ENCODE measurements at regions not wholly inside any gene's neighbourhood (a gene's known extent, or its start where the extent isn't known, plus 50 kb on each side); places are given as distances from the start of the nearest gene placed in this dataset.

GRCh38 chr5:62029303-62029702, 276.7 kb upstream of the KIF2A start:
- no peak for TF ChIP-seq POLR2A (IDR thresholded peaks at IDR 0.05; ENCODE audit: extremely low read depth, insufficient read length)
- TF ChIP-seq MYC (IDR thresholded peaks at IDR 0.05; ENCODE audit: low read depth, low read length), result no peak
- no peak for TF ChIP-seq CTCF (IDR thresholded peaks at IDR 0.05; ENCODE audit: low read depth, low read length)
- DNase-seq (ENCODE audit: low read depth), result no peak
- H3K4me3 ChIP-seq (ENCODE audit: low read depth, low read length), result no peak overlapping the region

DNA sequence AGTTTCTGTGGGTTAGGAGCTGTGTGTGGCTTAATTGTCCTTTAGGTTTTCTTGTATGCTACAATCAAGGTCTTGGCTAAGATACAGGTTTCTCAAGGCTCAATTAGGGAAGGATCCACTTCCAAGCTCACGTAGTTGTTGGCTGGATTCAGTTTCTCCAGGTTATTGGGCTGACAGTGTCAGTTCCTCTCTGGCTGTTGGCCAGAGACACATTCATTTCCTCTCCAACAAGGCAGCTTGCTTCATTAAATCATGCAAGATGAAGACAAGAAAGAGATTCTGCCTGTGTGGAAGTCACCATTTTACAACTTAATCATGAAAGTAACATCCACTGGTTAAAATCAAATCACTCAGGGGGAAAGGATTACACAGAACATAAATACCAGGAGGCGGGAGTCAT, 275.7 kb upstream of the KIF2A start:
- no peak for TF ChIP-seq MYC (IDR thresholded peaks at IDR 0.05; ENCODE audit: low read depth, low read length)
- no peak for TF ChIP-seq CTCF (IDR thresholded peaks at IDR 0.05; ENCODE audit: low read depth, low read length)
- TF ChIP-seq, protein P1, sequence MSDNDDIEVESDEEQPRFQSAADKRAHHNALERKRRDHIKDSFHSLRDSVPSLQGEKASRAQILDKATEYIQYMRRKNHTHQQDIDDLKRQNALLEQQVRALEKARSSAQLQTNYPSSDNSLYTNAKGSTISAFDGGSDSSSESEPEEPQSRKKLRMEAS (IDR thresholded peaks at IDR 0.05; ENCODE audit: low read depth, low read length), result no peak
- TF ChIP-seq POLR2A (IDR thresholded peaks at IDR 0.05; ENCODE audit: extremely low read depth, insufficient read length), result no peak
- H3K4me3 ChIP-seq (ENCODE audit: low read depth, low read length), result no peak overlapping the region
- DNase-seq (ENCODE audit: low read depth), result no peak

DNA sequence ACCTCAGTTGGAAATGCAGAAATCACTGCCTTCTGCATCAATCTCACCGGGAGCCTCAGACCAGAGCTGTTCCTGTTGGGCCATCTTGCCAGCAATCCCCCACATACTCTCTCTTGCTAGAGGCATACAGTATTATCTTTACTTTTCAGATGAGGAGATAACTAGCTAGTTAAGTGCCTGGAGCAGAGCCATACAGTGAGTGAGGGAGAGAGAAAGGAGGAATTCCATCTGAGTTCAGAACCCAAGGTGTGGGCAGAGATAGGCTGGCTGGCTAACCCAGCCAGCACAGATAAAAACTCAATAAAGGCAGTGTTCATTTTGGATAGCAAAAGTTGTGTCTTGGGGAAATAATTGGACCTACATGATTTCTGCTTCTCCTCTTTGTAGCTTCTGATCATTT, 268.0 kb upstream of the KIF2A start:
- no peak overlapping the region for H3K4me3 ChIP-seq (ENCODE audit: low read depth, low read length)
- DNase-seq (ENCODE audit: low read depth), result no peak
- TF ChIP-seq MYC (IDR thresholded peaks at IDR 0.05; ENCODE audit: low read depth, low read length) (no peak), POLR2A (IDR thresholded peaks at IDR 0.05; ENCODE audit: extremely low read depth, insufficient read length) (no peak), CTCF (IDR thresholded peaks at IDR 0.05; ENCODE audit: low read depth, low read length) (no peak)
- TF ChIP-seq, protein P1 (IDR thresholded peaks at IDR 0.05; ENCODE audit: low read depth, low read length), result no peak

DNA sequence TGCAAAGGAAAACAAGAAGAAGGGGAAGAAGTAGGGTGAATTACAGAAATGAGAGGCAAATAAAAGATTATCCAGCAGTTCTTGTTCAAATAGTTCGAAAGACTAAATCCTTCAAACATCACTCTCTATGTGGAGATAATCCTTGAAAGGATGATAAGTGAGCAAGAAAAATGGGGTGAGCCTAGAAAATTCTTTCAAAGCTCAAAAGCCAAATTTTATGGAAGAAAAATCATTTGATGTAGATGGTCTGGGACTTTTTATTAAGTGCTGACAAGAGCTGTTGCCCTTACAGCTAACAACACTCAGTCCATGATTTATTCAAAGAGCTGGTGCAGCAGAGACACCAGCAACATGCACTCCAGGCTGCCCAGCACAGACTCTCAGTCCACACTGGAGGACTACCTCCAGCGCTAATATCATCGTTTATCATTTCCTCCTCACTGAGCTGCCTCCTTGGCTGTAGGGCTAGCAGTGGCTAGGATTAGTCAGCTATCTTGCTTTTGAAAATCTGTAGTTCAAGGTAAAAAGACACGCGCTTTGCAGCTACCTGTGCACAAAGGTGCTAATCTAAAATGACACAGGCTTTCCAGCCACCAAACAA, 264.8 kb upstream of the KIF2A start:
- H3K4me3 ChIP-seq (ENCODE audit: low read depth, low read length), result no peak overlapping the region
- DNase-seq (ENCODE audit: low read depth), result no peak
- TF ChIP-seq CTCF (IDR thresholded peaks at IDR 0.05; ENCODE audit: low read depth, low read length), result no peak
- TF ChIP-seq MYC (IDR thresholded peaks at IDR 0.05; ENCODE audit: low read depth, low read length), result no peak
- no peak for TF ChIP-seq POLR2A (IDR thresholded peaks at IDR 0.05; ENCODE audit: extremely low read depth, insufficient read length)
- TF ChIP-seq, protein P1 (IDR thresholded peaks at IDR 0.05; ENCODE audit: low read depth, low read length), result no peak

- no peak for DNase-seq (ENCODE audit: low read depth)
- TF ChIP-seq CTCF (IDR thresholded peaks at IDR 0.05; ENCODE audit: low read depth, low read length) (no peak), POLR2A (IDR thresholded peaks at IDR 0.05; ENCODE audit: extremely low read depth, insufficient read length) (no peak), MYC (IDR thresholded peaks at IDR 0.05; ENCODE audit: low read depth, low read length) (no peak)
- TF ChIP-seq, protein P1 (IDR thresholded peaks at IDR 0.05; ENCODE audit: low read depth, low read length), result no peak
Measured at GRCh38 chr5:62042007-62042406, 264.0 kb upstream of the KIF2A start.

More at GRCh38 chr5:62042007-62042406, 264.0 kb upstream of the KIF2A start:
- H3K4me3 ChIP-seq (ENCODE audit: low read depth, low read length), result no peak overlapping the region

Data from NB4 (cell line).